ENCODE measurements at regions not wholly inside any gene's neighbourhood (a gene's known extent, or its start where the extent isn't known, plus 50 kb on each side); places are given as distances from the start of the nearest gene placed in this dataset.

GRCh38 chr13:18993884-18994660 lies 187.6 kb downstream of the TUBA3C start:
- no peak for TF ChIP-seq CTCF (IDR thresholded peaks at IDR 0.05; ENCODE audit: borderline replicate concordance, insufficient read depth, low read depth, low read length)
- H3K4me3 ChIP-seq (ENCODE audit: low read depth, low read length): no peak overlapping the region

GRCh38 chr13:18992791-18993190 lies 188.8 kb downstream of the TUBA3C start:
- no peak for TF ChIP-seq CTCF (IDR thresholded peaks at IDR 0.05; ENCODE audit: borderline replicate concordance, insufficient read depth, low read depth, low read length)

GRCh38 chr13:18991060-18991459 lies 190.6 kb downstream of the TUBA3C start:
- no peak overlapping the region for H3K4me3 ChIP-seq (ENCODE audit: low read depth, low read length)

More at GRCh38 chr13:18992791-18993190, 188.8 kb downstream of the TUBA3C start:
- no peak overlapping the region for H3K4me3 ChIP-seq (ENCODE audit: low read depth, low read length)

GRCh38 chr13:18978447-18978846 lies 203.2 kb downstream of the TUBA3C start:
- no peak for TF ChIP-seq CTCF (IDR thresholded peaks at IDR 0.05; ENCODE audit: borderline replicate concordance, insufficient read depth, low read depth, low read length)
- H3K4me3 ChIP-seq (ENCODE audit: low read depth, low read length): no peak overlapping the region

More at GRCh38 chr13:18991060-18991459, 190.6 kb downstream of the TUBA3C start:
- TF ChIP-seq CTCF (IDR thresholded peaks at IDR 0.05; ENCODE audit: borderline replicate concordance, insufficient read depth, low read depth, low read length): no peak

- TF ChIP-seq CTCF (IDR thresholded peaks at IDR 0.05; ENCODE audit: borderline replicate concordance, insufficient read depth, low read depth, low read length): no peak
- H3K4me3 ChIP-seq (ENCODE audit: low read depth, low read length): no peak overlapping the region
Observed at GRCh38 chr13:18977857-18978256, 203.8 kb downstream of the TUBA3C start.

GRCh38 chr13:18971576-18972219 lies 209.9 kb downstream of the TUBA3C start:
- TF ChIP-seq CTCF (IDR thresholded peaks at IDR 0.05; ENCODE audit: borderline replicate concordance, insufficient read depth, low read depth, low read length): no peak
- H3K4me3 ChIP-seq (ENCODE audit: low read depth, low read length): no peak overlapping the region

Measured in GM12875 (cell line).